ENCODE measurements at regions not wholly inside any gene's neighbourhood (a gene's known extent, or its start where the extent isn't known, plus 50 kb on each side); places are given as distances from the start of the nearest gene placed in this dataset.

DNA sequence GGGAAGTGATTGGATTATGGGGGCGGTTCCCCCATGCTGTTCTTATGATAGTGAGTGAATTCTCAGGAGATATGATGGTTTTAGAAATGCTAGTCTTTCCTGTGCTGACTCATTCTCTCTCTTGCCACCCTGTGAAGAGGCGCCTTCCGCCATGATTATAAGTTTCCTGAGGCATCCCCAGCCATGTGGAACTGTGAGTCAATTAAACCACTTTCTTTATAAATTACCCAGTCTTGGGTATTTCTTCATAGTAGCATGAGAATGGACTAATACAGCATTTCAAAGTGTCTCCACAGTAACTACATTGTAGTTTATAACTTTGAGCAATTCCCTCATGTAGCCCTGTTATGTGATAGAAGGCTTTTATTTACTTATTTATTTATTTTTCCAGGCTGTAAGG is 128.8 kb upstream of the CHRNA7 start:
- no peaks in the 10 kb centered on the region for H3K36me3 ChIP-seq (ENCODE audit: low read depth, missing control alignments)
- no peaks in the 10 kb centered on the region for H3K27me3 ChIP-seq
- no peak for TF ChIP-seq POLR2A (IDR thresholded peaks at IDR 0.05)
- intact Hi-C loops (cut with DNase I; ENCODE audit: low total_unique reads): no loop called here
- WGBS, 2 donors: 86 to 92% methylated on average over 3 of the region's 3 CpGs
- no peak overlapping the region for H3K27ac ChIP-seq
- DNase-seq: no peak
- H3K4me3 ChIP-seq: no peak overlapping the region
- no peaks in the 10 kb centered on the region for H3K4me1 ChIP-seq
- H3K9me3 ChIP-seq: no peaks in the 10 kb centered on the region

DNA sequence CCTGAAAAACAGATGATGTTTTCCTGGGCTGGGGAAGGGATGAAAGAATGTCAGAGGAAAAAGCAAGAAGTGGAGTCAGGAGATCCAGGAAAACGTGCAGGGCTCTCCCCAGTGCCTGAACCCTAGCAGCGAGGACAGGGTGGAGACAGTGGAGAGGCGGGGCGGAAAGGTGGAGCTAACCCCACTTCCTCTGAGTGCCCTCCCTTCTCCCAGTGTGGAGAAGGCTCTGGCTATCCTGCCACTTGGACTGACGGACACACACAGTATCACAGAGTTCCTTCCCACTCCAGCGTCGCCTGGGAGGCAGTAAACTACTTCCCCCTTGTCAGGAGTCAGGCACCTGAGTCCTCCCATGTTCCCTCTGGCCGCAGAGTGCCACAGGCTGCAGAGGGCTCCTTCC is 125.3 kb upstream of the CHRNA7 start:
- intact Hi-C loops (cut with DNase I; ENCODE audit: low total_unique reads): no loop called here
- TF ChIP-seq, protein P1, sequence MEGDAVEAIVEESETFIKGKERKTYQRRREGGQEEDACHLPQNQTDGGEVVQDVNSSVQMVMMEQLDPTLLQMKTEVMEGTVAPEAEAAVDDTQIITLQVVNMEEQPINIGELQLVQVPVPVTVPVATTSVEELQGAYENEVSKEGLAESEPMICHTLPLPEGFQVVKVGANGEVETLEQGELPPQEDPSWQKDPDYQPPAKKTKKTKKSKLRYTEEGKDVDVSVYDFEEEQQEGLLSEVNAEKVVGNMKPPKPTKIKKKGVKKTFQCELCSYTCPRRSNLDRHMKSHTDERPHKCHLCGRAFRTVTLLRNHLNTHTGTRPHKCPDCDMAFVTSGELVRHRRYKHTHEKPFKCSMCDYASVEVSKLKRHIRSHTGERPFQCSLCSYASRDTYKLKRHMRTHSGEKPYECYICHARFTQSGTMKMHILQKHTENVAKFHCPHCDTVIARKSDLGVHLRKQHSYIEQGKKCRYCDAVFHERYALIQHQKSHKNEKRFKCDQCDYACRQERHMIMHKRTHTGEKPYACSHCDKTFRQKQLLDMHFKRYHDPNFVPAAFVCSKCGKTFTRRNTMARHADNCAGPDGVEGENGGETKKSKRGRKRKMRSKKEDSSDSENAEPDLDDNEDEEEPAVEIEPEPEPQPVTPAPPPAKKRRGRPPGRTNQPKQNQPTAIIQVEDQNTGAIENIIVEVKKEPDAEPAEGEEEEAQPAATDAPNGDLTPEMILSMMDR (IDR thresholded peaks at IDR 0.05): no peak
- TF ChIP-seq POLR2A (IDR thresholded peaks at IDR 0.05): no peak
- 17 to 36% methylated on average over 8 of the region's 8 CpGs for WGBS, 2 donors
- H3K4me1 ChIP-seq: no peaks in the 10 kb centered on the region
- H3K27ac ChIP-seq: no peak overlapping the region
- no peaks in the 10 kb centered on the region for H3K36me3 ChIP-seq (ENCODE audit: low read depth, missing control alignments)
- DNase-seq: no peak
- no peak overlapping the region for H3K4me3 ChIP-seq
- no peaks in the 10 kb centered on the region for H3K9me3 ChIP-seq
- H3K27me3 ChIP-seq: no peaks in the 10 kb centered on the region

DNA sequence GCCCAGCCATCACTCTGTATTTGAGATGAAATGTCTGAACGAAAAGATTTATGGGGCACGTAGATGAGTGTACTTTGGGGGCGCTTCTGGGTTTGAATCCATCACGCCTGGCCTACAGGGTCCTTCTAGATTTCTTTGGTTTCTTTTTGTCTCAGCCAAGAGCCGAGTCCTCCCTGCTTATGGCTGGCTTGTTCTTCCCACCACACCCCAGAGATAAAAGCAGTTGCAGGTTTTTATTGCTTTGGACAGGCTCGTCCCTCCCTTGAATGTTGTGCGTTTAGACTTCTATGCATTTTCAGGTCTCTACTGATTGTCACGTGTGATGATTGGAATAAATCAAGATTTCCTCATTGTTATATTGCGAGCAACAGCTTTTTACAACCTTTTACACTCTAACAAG is 104.8 kb upstream of the CHRNA7 start:
- Histone ChIP-seq H3K4me3 (no peak overlapping the region), H3K36me3 (ENCODE audit: low read depth, missing control alignments) (no peaks in the 10 kb centered on the region), H3K4me1 (no peaks in the 10 kb centered on the region), H3K9me3 (no peaks in the 10 kb centered on the region), H3K27ac (no peak overlapping the region), H3K27me3 (no peaks in the 10 kb centered on the region)
- no peak for DNase-seq
- 79 to 80% methylated on average over 9 of the region's 9 CpGs for WGBS, 2 donors
- intact Hi-C loops (cut with DNase I; ENCODE audit: low total_unique reads): no loop called here
- TF ChIP-seq POLR2A (IDR thresholded peaks at IDR 0.05): no peak
- TF ChIP-seq, protein P1 (IDR thresholded peaks at IDR 0.05): no peak

DNA sequence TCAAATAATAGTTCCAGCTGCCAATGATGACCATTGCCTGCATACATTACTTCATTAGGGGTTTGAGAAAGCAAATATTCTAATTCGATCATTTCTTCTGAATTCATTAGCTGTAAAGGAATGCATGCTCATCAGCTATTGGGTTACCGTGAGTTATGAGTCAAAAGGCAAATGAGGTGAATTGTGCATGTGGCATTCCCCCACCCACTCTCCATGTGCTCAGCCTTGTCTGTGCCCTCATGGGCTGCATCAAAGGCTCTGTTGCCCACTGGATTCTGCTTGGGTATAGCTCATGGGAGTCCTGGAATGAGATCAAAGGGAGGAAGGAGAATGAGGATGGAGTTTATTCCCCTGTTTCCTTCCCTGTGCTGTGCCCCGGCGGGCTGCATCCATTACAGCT is 99.3 kb upstream of the CHRNA7 start:
- intact Hi-C loops (cut with DNase I; ENCODE audit: low total_unique reads): no loop called here
- no peaks in the 10 kb centered on the region for H3K36me3 ChIP-seq (ENCODE audit: low read depth, missing control alignments)
- H3K27me3 ChIP-seq: no peaks in the 10 kb centered on the region
- H3K27ac ChIP-seq: no peak overlapping the region
- TF ChIP-seq, protein P1 (IDR thresholded peaks at IDR 0.05): no peak
- no peak for TF ChIP-seq POLR2A (IDR thresholded peaks at IDR 0.05)
- H3K4me1 ChIP-seq: no peaks in the 10 kb centered on the region
- no peak for DNase-seq
- no peaks in the 10 kb centered on the region for H3K9me3 ChIP-seq
- no peak overlapping the region for H3K4me3 ChIP-seq
- 85 to 88% methylated on average over 4 of the region's 4 CpGs for WGBS, 2 donors

DNA sequence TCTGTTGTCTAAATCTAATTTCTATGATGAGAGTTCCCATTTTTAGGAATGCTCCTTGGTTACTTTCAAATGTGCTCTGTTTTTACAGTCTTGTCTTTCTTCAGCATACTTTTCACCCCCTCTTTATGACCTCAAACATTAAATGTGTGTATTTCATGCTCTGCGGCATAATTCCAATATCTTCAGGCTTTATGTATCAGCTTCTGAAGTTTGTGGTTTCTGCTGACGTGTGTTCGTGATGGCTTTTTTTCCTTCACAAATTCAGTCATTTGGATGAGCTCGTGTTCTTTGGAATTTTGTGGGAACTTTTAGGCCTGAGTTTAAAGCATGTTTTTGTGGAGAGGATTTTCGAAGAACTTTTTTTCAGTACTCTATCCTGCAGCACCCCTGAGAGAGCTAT is 97.7 kb upstream of the CHRNA7 start:
- no peaks in the 10 kb centered on the region for H3K27me3 ChIP-seq
- WGBS, 2 donors: 84 to 89% methylated on average over 5 of the region's 5 CpGs

More for the DNA sequence above, 97.7 kb upstream of the CHRNA7 start:
- Histone ChIP-seq H3K27ac (no peak overlapping the region), H3K36me3 (ENCODE audit: low read depth, missing control alignments) (no peaks in the 10 kb centered on the region), H3K4me1 (no peaks in the 10 kb centered on the region), H3K9me3 (no peaks in the 10 kb centered on the region), H3K4me3 (no peak overlapping the region)
- no peak for TF ChIP-seq POLR2A (IDR thresholded peaks at IDR 0.05)
- TF ChIP-seq, protein P1 (IDR thresholded peaks at IDR 0.05): no peak
- no peak for DNase-seq
- intact Hi-C loops (cut with DNase I; ENCODE audit: low total_unique reads): no loop called here

All from testis (tissue), 2 donors.